Epithelial cell of proximal tubule (primary cell): ENCODE measurements at regions not wholly inside any gene's neighbourhood (a gene's known extent, or its start where the extent isn't known, plus 50 kb on each side); places are given as distances from the start of the nearest gene placed in this dataset.

Source experiments
- DNase-seq: peaks from one replicate; pipeline ENCODE4 v3.0.0-alpha.2; 2011; ENCODE audit warnings: low read depth
- H3K4me3 ChIP-seq: 2 replicates; pipeline ENCODE4 v1.5.1; 2011; ENCODE audit warnings: low read depth, mild to moderate bottlenecking, low read length
- TF ChIP-seq, protein P1 (sequence below): conservative IDR thresholded peaks from 2 replicates; pipeline ENCODE4 v1.5.1; 2012; ENCODE audit warnings: low read depth, mild to moderate bottlenecking, low read length

DNA sequence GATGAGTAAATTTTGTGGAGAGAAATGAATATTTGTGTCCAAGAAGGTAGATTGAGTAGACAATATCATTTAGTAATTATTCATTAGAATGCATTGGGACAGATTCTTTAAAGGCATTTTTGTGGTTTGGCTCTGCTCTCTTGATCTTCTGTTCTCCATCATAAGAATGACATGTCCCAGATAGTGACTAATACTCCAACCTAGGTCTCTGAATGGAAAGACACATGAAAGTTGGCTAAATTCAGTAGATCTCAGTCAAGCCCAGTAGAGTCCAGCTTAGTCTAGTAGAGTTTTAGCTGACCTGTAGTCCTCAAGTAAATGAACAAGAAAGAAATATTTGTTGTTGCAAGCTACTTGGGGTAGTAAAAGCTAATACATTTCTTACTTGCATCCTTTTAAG lies 61.8 kb upstream of the DNAH14 start:
- DNase-seq, result no peak
- TF ChIP-seq, protein P1, sequence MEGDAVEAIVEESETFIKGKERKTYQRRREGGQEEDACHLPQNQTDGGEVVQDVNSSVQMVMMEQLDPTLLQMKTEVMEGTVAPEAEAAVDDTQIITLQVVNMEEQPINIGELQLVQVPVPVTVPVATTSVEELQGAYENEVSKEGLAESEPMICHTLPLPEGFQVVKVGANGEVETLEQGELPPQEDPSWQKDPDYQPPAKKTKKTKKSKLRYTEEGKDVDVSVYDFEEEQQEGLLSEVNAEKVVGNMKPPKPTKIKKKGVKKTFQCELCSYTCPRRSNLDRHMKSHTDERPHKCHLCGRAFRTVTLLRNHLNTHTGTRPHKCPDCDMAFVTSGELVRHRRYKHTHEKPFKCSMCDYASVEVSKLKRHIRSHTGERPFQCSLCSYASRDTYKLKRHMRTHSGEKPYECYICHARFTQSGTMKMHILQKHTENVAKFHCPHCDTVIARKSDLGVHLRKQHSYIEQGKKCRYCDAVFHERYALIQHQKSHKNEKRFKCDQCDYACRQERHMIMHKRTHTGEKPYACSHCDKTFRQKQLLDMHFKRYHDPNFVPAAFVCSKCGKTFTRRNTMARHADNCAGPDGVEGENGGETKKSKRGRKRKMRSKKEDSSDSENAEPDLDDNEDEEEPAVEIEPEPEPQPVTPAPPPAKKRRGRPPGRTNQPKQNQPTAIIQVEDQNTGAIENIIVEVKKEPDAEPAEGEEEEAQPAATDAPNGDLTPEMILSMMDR, result no peak

DNA sequence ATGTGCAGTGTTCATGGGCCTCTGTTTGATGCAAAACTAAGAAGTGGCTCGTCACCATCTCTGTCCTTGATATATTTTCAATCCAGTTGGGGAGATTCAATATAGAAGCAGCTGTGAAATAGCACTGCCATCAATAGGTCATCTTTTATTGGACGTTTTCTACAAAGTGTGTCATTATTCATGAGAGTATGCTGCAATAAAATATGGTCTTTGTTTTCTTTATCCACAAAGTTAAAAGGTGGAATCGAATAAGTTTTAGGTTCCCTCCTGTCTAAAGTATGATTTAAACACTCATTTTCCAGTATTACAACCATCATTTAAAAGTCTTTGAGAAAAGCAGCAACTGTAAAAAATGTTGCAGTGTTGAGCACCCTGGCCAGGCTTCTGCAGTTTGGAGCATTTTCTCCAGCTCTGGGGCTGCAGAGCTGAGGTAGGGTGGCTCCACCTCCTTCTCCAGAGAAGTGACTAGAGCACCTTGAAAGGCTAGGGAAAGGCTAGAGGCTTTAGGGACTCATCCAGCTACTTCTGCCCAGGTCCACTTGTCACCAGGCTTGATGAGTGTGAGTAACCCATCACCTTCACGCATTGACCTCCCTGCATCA lies 56.5 kb upstream of the DNAH14 start:
- DNase-seq, result no peak
- no peak overlapping the region for H3K4me3 ChIP-seq
- TF ChIP-seq, protein P1, result no peak

More for the DNA sequence above, 61.8 kb upstream of the DNAH14 start:
- H3K4me3 ChIP-seq, result no peak overlapping the region

DNA sequence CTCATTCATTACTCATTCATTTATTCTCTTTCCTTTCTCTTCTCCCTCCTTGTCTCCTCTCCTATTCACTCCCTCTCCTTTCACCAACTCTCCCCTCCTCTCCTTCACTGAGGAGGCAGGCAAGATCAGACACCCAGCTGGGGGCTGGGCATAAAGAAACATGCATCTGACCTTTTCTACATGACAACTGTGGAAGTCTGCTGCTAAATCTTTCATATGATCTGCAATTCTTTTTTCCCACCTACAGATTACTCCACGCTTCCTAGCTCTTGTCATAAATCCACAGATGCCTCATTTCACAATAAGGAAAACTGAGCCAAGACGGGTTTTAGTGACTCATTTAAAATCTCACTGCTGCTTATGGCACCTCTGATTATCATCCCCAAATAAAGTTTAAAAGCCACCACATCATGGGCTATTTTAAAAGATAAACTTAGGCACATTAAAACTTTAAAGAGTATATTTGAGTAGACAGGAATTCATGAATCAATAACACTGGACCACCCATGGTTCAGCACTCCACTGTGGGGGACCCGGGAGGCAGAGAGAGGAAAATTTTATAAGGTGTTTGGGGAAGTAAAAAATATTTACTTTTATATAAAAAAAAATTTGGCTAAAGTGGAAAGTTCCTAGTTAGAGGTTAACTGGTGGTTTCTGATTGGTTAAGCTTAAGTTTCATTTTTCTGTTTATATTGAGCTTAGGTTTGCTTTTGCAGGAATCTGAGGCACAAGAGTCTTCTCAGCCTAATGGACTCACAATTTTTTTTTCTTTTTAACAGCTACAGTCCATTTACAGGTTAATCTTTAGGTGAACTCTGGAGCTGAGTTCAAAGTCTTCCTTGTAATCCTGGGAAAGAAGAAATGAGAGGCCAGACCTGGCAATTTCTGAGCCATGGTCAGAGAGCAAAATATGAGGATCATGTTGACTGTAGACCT lies 55.8 kb upstream of the DNAH14 start:
- DNase-seq, result no peak
- TF ChIP-seq, protein P1, result no peak
- no peak overlapping the region for H3K4me3 ChIP-seq

DNA sequence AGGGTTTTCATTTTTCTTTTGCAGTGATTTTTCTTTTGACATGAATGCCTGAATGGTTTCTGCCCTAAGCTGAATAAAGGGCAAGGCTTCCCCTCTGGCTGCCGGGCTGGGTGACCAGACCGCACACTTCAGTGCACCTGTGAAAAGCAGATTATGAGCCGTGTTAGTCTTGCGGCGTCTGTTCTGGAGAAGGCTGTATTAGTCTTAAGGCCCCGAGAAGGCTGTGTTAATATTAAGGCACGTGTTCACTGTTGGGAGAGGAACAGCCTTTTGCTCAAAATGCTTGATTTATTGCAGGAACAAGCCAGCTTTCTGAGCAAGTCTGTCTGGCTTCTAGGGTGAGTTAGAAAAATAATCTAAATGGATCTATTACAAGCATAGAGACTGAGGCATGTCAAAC lies 54.7 kb upstream of the DNAH14 start:
- TF ChIP-seq, protein P1, result no peak
- H3K4me3 ChIP-seq, result no peak overlapping the region
- DNase-seq, result no peak

DNA sequence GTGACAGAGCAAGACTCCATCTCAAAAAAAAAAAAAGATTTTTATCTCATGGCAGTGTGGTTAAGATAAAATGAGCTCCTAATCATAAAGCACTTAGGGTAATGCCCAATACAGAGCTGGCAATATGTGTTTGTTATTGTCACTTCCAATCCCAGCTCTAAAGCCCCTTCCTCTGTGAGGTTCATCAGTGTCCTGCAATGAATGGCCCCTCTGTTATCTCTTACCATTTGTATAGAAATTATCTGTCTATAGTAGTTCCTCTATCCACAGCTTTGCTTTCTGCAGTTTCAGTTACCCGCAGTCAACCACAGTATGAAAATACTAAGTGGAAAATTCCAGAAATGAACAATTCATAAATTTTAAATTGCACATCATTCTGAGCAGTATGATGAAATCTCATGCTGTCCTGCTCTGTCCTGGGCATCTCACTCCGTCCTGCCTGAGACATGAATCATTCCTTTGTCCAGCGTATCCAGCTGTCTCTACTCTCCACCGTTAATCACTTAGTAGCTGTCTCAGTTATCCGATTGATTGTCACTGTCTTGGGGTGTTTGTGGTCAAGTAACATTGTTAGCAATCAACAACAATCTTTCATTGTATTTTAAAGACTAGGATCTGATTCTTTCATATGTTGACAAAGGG lies 50.2 kb upstream of the DNAH14 start:
- DNase-seq, result no peak
- H3K4me3 ChIP-seq, result no peak overlapping the region
- TF ChIP-seq, protein P1, result no peak
